ENCODE measurements at regions not wholly inside any gene's neighbourhood (a gene's known extent, or its start where the extent isn't known, plus 50 kb on each side); places are given as distances from the start of the nearest gene placed in this dataset.

- no peak for DNase-seq
- intact Hi-C loops (cut with DNase I, micrococcal nuclease), result no loop called here
- no peak for ATAC-seq
These were observed 101.8 kb downstream of the FOXL1 start for GRCh38 chr16:86680162-86680561.

- intact Hi-C loops (cut with DNase I, micrococcal nuclease), result no loop called here
- DNase-seq, result no peak
- ATAC-seq, result no peak
These were observed 102.3 kb downstream of the FOXL1 start for GRCh38 chr16:86680661-86681030.

GRCh38 chr16:86681031-86681756 lies 102.8 kb downstream of the FOXL1 start:
- ATAC-seq, result no peak
- no peak for DNase-seq
- intact Hi-C loops (cut with DNase I, micrococcal nuclease), result no loop called here

GRCh38 chr16:86681757-86682106 lies 103.4 kb downstream of the FOXL1 start:
- DNase-seq (no peak), ATAC-seq (no peak)
- intact Hi-C loops (cut with DNase I, micrococcal nuclease), result no loop called here

GRCh38 chr16:86682219-86682904 lies 104.0 kb downstream of the FOXL1 start:
- intact Hi-C loops (cut with DNase I, micrococcal nuclease), result no loop called here
- no peak for DNase-seq

GRCh38 chr16:86683441-86684194 lies 105.3 kb downstream of the FOXL1 start:
- ATAC-seq, result no peak
- no peak for DNase-seq
- intact Hi-C loops (cut with DNase I, micrococcal nuclease), result no loop called here

More at GRCh38 chr16:86682219-86682904, 104.0 kb downstream of the FOXL1 start:
- no peak for ATAC-seq

- ATAC-seq (no peak), DNase-seq (no peak)
- intact Hi-C loops (cut with DNase I, micrococcal nuclease), result no loop called here
These were observed 106.7 kb downstream of the FOXL1 start for GRCh38 chr16:86685076-86685475.

GRCh38 chr16:86690970-86691369 lies 112.6 kb downstream of the FOXL1 start:
- DNase-seq, result no peak
- no peak for ATAC-seq
- intact Hi-C loops (cut with DNase I, micrococcal nuclease), result no loop called here

- DNase-seq (no peak), ATAC-seq (no peak)
- intact Hi-C loops (cut with DNase I, micrococcal nuclease), result no loop called here
These were observed 114.1 kb downstream of the FOXL1 start for GRCh38 chr16:86692426-86692825.

GRCh38 chr16:86693033-86693432 lies 114.7 kb downstream of the FOXL1 start:
- DNase-seq, result no peak
- ATAC-seq, result no peak
- intact Hi-C loops (cut with DNase I, micrococcal nuclease), result no loop called here

- DNase-seq (no peak), ATAC-seq (no peak)
- intact Hi-C loops (cut with DNase I, micrococcal nuclease), result no loop called here
These were observed 119.4 kb downstream of the FOXL1 start for GRCh38 chr16:86697715-86698114.

- ATAC-seq (no peak), DNase-seq (no peak)
- intact Hi-C loops (cut with DNase I, micrococcal nuclease), result no loop called here
These were observed 121.9 kb downstream of the FOXL1 start for GRCh38 chr16:86700046-86700945.

GRCh38 chr16:86701286-86701975 lies 123.1 kb downstream of the FOXL1 start:
- intact Hi-C loops (cut with DNase I, micrococcal nuclease), result no loop called here
- no peak for DNase-seq
- ATAC-seq, result no peak

- ATAC-seq (no peak), DNase-seq (no peak)
- intact Hi-C loops (cut with DNase I, micrococcal nuclease), result no loop called here
These were observed 124.7 kb downstream of the FOXL1 start for GRCh38 chr16:86702824-86703588.

GRCh38 chr16:86704516-86704915 lies 126.2 kb downstream of the FOXL1 start:
- intact Hi-C loops (cut with DNase I, micrococcal nuclease), result no loop called here
- no peak for ATAC-seq
- no peak for DNase-seq

- DNase-seq (no peak), ATAC-seq (no peak)
- intact Hi-C loops (cut with DNase I, micrococcal nuclease), result no loop called here
These were observed 128.4 kb downstream of the FOXL1 start for GRCh38 chr16:86706726-86707125.

GRCh38 chr16:86707171-86707570 lies 128.8 kb downstream of the FOXL1 start:
- intact Hi-C loops (cut with DNase I, micrococcal nuclease), result no loop called here
- DNase-seq, result no peak
- ATAC-seq, result no peak

- ATAC-seq (no peak), DNase-seq (no peak)
- intact Hi-C loops (cut with DNase I, micrococcal nuclease), result no loop called here
These were observed 129.2 kb downstream of the FOXL1 start for GRCh38 chr16:86707581-86707980.

Measured in left colon (tissue), 2 donors.